Skin epidermis (tissue), 12 donors: ENCODE measurements at regions not wholly inside any gene's neighbourhood (a gene's known extent, or its start where the extent isn't known, plus 50 kb on each side); places are given as distances from the start of the nearest gene placed in this dataset.

ENCODE experiments used
- H3K27ac ChIP-seq, 21 experiments: fragments of 200-600 bp; sonication (generic) in 11 of 21; one replicate each; pipeline ENCODE4 v1.5.0; 2020; ENCODE audit warnings: mild to moderate bottlenecking in 3 of 21, inconsistent platforms in 2 of 21, moderate library complexity in 2 of 21
- H3K4me3 ChIP-seq, 7 experiments: fragments of 200-600 bp; sonication (generic) in 2 of 7; one replicate each; pipeline ENCODE4 v1.5.0; 2020; ENCODE audit warnings: inconsistent platforms in 2 of 7, mild to moderate bottlenecking in 2 of 7, moderate library complexity in 1 of 7

GRCh38 chr20:46838011-46838410, 56.6 kb upstream of the EYA2 start:
- Histone ChIP-seq H3K4me3 (no peak overlapping the region), H3K27ac (no peak overlapping the region)

- H3K27ac ChIP-seq, result no peak overlapping the region
- no peak overlapping the region for H3K4me3 ChIP-seq
Observed at GRCh38 chr20:46840054-46840729, 54.5 kb upstream of the EYA2 start.
